Naive thymus-derived CD8-positive, alpha-beta T cell (primary cell): ENCODE measurements at regions not wholly inside any gene's neighbourhood (a gene's known extent, or its start where the extent isn't known, plus 50 kb on each side); places are given as distances from the start of the nearest gene placed in this dataset.

ENCODE experiments used
- ATAC-seq, 2 donors: fragments of 150-1000 bp; cut with Tn5 transposase in 1 of 2; sonication (Bioruptor Pico), chemical (Tn5 transposase) in 1 of 2; 1 replicate in 1 of 2; 2 replicates in 1 of 2; pipeline ENCODE4 v1.10.0; 2021; ENCODE audit warnings: mild to moderate bottlenecking in 2 of 2, moderate library complexity in 2 of 2
- POLR2A ChIA-PET: fragments of 350-600 bp; sonication (Branson Sonifier 250); formaldehyde crosslinking; loops from one replicate; lab custom pipeline; 2021; ENCODE audit warnings: antibody characterized with exemption; lab: Charles Lee
- DNase-seq, 10 donors: peaks; one replicate each; pipeline versions ENCODE4 v3.0.0 to v3.0.0-alpha.2; 2020 to 2022
- H3K27ac Mint-ChIP-seq, 10 donors: one replicate each; pipeline ENCODE4 v1.8.0; 2020 to 2022; ENCODE audit warnings: mild to moderate bottlenecking in 10 of 10, mixed read lengths in 10 of 10, moderate library complexity in 4 of 10, inconsistent platforms in 1 of 10
- H3K27me3 Mint-ChIP-seq, 5 donors: one replicate each; pipeline ENCODE4 v1.8.0; 2021 to 2022; ENCODE audit warnings: mixed read lengths in 5 of 5
- H3K36me3 Mint-ChIP-seq, 3 donors: one replicate each; pipeline ENCODE4 v1.8.0; 2020 to 2022; ENCODE audit warnings: mixed read lengths in 3 of 3, mild to moderate bottlenecking in 2 of 3, inconsistent platforms in 1 of 3
- H3K4me1 Mint-ChIP-seq, 4 donors: one replicate each; pipeline ENCODE4 v1.8.0; 2021 to 2022; ENCODE audit warnings: mixed read lengths in 4 of 4
- H3K4me3 Mint-ChIP-seq, 10 donors: one replicate each; pipeline ENCODE4 v1.8.0; 2020 to 2022; ENCODE audit warnings: mild to moderate bottlenecking in 10 of 10, mixed read lengths in 10 of 10, moderate library complexity in 6 of 10, inconsistent platforms in 1 of 10
- H3K9me3 Mint-ChIP-seq, 9 donors: one replicate each; pipeline ENCODE4 v1.8.0; 2020 to 2022; ENCODE audit warnings: mixed read lengths in 9 of 9, mild to moderate bottlenecking in 3 of 9, inconsistent platforms in 1 of 9, moderate library complexity in 1 of 9

GRCh38 chr5:159749146-159749545, 167.1 kb upstream of the ADRA1B start:
- no peak for DNase-seq
- Mint-ChIP-seq H3K36me3 (peaks cover 0 to 20% (median 2%) of the 10 kb centered on the region in 3 donors), H3K27ac (no peak overlapping the region), H3K9me3 (peaks cover 0 to 20% (median 12%) of the 10 kb centered on the region in 9 donors), H3K27me3 (peaks cover 0 to 2% (median 0%) of the 10 kb centered on the region in 5 donors), H3K4me1 (peaks cover 2 to 15% (median 9%) of the 10 kb centered on the region in 4 donors), H3K4me3 (no peak overlapping the region)
- POLR2A ChIA-PET, result no interaction called here
- ATAC-seq, result no peak

DNA sequence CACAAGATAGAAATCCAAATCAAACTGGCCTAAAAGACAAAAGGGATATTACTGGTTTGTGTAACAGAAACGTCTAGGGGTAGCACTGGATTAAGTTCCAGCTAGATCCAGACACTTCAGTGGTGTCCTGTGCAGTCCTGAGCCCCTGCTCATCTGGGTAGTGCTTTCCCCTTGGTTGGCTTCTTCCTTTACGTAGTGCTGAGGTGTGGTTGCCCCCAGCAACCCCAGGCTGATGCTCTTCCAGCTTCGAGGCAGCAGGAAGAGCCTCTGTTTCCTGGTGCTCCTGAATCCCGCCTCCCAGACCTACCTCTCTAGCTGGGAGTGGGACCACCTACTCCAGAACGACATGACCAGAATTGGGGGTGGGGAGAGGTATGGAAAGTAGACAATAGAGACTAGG, 166.1 kb upstream of the ADRA1B start:
- H3K27me3 Mint-ChIP-seq, result peaks cover 0 to 4% (median 0%) of the 10 kb centered on the region in 5 donors
- H3K36me3 Mint-ChIP-seq, result peaks cover 0 to 20% (median 2%) of the 10 kb centered on the region in 3 donors
- H3K27ac Mint-ChIP-seq, result peak overlapping the region in 1 of 10 donors; percentile 54

GRCh38 chr5:159751459-159751858, 164.8 kb upstream of the ADRA1B start:
- no peak overlapping the region for H3K4me3 Mint-ChIP-seq
- DNase-seq, result no peak
- POLR2A ChIA-PET, result no interaction called here
- no peak overlapping the region for H3K27ac Mint-ChIP-seq
- peaks cover 0 to 20% (median 12%) of the 10 kb centered on the region in 9 donors for H3K9me3 Mint-ChIP-seq
- peaks cover 2 to 15% (median 9%) of the 10 kb centered on the region in 4 donors for H3K4me1 Mint-ChIP-seq
- no peak for ATAC-seq
- H3K36me3 Mint-ChIP-seq, result peaks cover 0 to 20% (median 2%) of the 10 kb centered on the region in 3 donors
- peaks cover 0 to 4% (median 0%) of the 10 kb centered on the region in 5 donors for H3K27me3 Mint-ChIP-seq

More for the DNA sequence above, 166.1 kb upstream of the ADRA1B start:
- POLR2A ChIA-PET, result no interaction called here
- H3K4me1 Mint-ChIP-seq, result peaks cover 2 to 15% (median 9%) of the 10 kb centered on the region in 4 donors
- no peak overlapping the region for H3K4me3 Mint-ChIP-seq
- peaks cover 0 to 20% (median 12%) of the 10 kb centered on the region in 9 donors for H3K9me3 Mint-ChIP-seq
- DNase-seq (no peak), ATAC-seq (no peak)

GRCh38 chr5:159752622-159753275, 163.5 kb upstream of the ADRA1B start:
- peaks cover 2 to 15% (median 9%) of the 10 kb centered on the region in 4 donors for H3K4me1 Mint-ChIP-seq
- ATAC-seq (no peak), DNase-seq (no peak)
- peaks cover 0 to 4% (median 0%) of the 10 kb centered on the region in 5 donors for H3K27me3 Mint-ChIP-seq
- H3K27ac Mint-ChIP-seq, result peak overlapping the region in 1 of 10 donors; percentile 8
- H3K36me3 Mint-ChIP-seq, result peaks cover 0 to 20% (median 2%) of the 10 kb centered on the region in 3 donors
- H3K4me3 Mint-ChIP-seq, result no peak overlapping the region
- POLR2A ChIA-PET, result no interaction called here
- peaks cover 0 to 20% (median 12%) of the 10 kb centered on the region in 9 donors for H3K9me3 Mint-ChIP-seq

DNA sequence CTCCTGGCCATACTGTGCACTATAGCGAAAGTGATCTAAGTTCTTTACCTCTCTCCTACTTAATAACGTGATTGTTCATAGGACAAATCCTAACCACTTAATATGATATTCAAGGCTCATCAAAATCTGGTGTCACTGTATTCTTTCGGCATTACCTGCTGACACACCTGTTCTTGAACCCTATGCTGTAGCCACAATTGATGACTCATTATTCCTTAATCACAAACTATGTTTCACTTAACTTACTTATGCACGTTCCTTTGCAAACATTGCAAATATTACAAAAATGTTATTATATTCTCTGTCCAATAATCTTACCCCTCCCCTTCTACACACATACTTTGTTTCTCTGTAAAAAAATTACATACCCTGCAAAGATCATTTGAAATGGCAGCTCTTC, 158.1 kb upstream of the ADRA1B start:
- ATAC-seq (no peak), DNase-seq (no peak)
- POLR2A ChIA-PET, result no interaction called here
- H3K27me3 Mint-ChIP-seq, result peaks cover 0 to 8% (median 4%) of the 10 kb centered on the region in 5 donors
- H3K9me3 Mint-ChIP-seq, result peaks cover 0 to 9% (median 0%) of the 10 kb centered on the region in 9 donors
- peaks cover 0 to under 1% (median 0%) of the 10 kb centered on the region in 3 donors for H3K36me3 Mint-ChIP-seq
- H3K4me3 Mint-ChIP-seq, result no peak overlapping the region
- H3K4me1 Mint-ChIP-seq, result peaks cover 0 to under 1% (median 0%) of the 10 kb centered on the region in 4 donors
- H3K27ac Mint-ChIP-seq, result no peak overlapping the region

DNA sequence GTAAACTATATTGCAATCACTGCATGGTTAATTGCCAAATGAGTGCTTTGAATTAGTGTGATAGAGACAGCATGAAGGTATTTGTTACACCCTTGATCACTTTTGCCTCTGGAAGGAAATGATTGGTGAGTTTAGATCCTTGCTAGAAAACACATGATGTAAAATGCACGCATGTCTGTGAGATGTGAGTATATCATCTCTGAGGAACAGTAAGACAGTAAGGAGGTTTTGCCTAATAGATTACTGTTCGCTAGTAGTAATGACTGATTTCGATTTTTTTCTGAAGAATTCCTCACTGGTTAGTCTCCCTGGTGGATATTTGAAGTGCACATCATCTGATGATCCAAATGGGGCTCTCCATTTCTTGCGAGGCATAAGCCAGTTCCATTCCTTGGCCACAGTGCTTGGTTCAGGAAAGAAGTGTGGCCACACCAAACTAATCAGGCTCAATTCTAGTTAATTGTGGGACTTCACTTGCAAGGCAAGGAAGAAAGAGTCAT, 156.4 kb upstream of the ADRA1B start:
- H3K27ac Mint-ChIP-seq, result no peak overlapping the region
- no peaks in the 10 kb centered on the region for H3K36me3 Mint-ChIP-seq

GRCh38 chr5:159762921-159763320, 153.4 kb upstream of the ADRA1B start:
- DNase-seq, result no peak
- H3K27me3 Mint-ChIP-seq, result peaks cover 6 to 18% (median 11%) of the 10 kb centered on the region in 5 donors
- H3K9me3 Mint-ChIP-seq, result no peaks in the 10 kb centered on the region
- no peak overlapping the region for H3K4me3 Mint-ChIP-seq
- no peaks in the 10 kb centered on the region for H3K36me3 Mint-ChIP-seq
- H3K27ac Mint-ChIP-seq, result no peak overlapping the region
- peaks cover 2 to 14% (median 7%) of the 10 kb centered on the region in 4 donors for H3K4me1 Mint-ChIP-seq
- POLR2A ChIA-PET, result no interaction called here
- ATAC-seq, result no peak

More for the DNA sequence above, 156.4 kb upstream of the ADRA1B start:
- POLR2A ChIA-PET, result no interaction called here
- no peaks in the 10 kb centered on the region for H3K9me3 Mint-ChIP-seq
- H3K4me3 Mint-ChIP-seq, result no peak overlapping the region
- H3K27me3 Mint-ChIP-seq, result peaks cover 0 to 5% (median 3%) of the 10 kb centered on the region in 5 donors
- H3K4me1 Mint-ChIP-seq, result peaks cover 2 to 14% (median 7%) of the 10 kb centered on the region in 4 donors
- DNase-seq (no peak), ATAC-seq (no peak)

GRCh38 chr5:159763562-159763961, 152.7 kb upstream of the ADRA1B start:
- DNase-seq (no peak), ATAC-seq (no peak)
- Mint-ChIP-seq H3K4me1 (peaks cover 2 to 14% (median 7%) of the 10 kb centered on the region in 4 donors), H3K27ac (peak overlapping the region in 1 of 10 donors; percentile 51), H3K9me3 (no peaks in the 10 kb centered on the region), H3K36me3 (no peaks in the 10 kb centered on the region), H3K4me3 (peak overlapping the region in 1 of 10 donors; percentile 28), H3K27me3 (peaks cover 8 to 20% (median 14%) of the 10 kb centered on the region in 5 donors)
- POLR2A ChIA-PET, result no interaction called here

DNA sequence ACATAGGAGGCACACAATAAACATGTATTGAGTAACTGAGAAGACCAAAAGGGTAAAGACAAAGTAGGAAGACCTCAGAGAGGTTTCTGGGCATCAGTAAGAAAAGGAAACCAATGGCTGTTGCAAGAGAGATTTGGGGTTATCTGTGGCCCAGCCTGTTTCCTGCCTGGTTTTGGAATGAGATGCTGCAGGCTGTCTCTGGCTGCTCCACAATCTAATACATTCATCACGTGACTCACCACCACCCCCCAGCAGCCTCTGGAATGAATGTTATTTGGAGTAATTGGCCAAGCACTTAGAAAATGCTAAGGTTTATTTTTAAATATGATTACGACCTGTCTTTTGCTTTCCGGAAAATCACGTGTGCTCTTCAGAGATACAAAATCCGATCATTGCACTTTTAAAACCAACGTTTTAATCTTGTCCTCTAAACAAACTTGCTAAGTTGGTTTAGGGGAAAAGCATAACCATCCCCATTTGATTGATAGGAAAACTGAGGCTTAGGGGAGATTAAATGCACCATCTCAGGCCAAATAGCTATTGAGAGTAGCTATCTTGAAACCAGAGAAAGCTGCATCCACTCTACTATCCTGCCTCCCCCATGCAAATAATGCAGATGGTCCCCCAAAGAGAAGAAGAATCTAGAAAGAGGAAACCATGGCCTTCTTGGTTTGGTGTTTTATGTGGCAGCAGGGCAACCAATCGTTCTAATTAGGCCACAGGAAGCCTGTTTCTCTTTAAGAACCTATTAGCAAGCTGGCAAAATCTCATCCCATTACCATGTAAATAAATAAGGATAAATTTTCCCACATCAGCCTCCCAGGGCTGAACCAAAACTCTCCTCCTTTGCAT, 151.8 kb upstream of the ADRA1B start:
- H3K9me3 Mint-ChIP-seq, result no peaks in the 10 kb centered on the region
- peaks cover 2 to 14% (median 7%) of the 10 kb centered on the region in 4 donors for H3K4me1 Mint-ChIP-seq
- H3K27me3 Mint-ChIP-seq, result peaks cover 11 to 26% (median 18%) of the 10 kb centered on the region in 5 donors
- DNase-seq, result no peak
- no peak for ATAC-seq
- H3K4me3 Mint-ChIP-seq, result no peak overlapping the region
- H3K36me3 Mint-ChIP-seq, result no peaks in the 10 kb centered on the region
- peak overlapping the region in 3 of 10 donors; percentile 42 to 70 (median 51) for H3K27ac Mint-ChIP-seq
- POLR2A ChIA-PET, result no interaction called here

DNA sequence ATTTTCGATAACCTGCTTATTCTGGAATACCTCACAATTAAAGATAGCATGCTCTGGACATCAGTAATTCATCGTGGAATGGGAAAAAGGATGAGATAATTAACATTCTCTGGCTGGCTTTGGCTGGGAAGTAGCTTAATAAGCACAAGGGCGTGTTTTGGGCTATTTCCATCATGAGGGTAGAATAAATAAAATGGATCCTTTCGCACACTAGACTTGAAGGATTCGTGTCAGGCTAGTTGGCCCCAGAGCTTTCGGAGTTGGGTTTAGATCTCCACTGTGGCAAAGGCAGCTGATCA, 151.2 kb upstream of the ADRA1B start:
- no peak for ATAC-seq
- POLR2A ChIA-PET, result no interaction called here
- peaks cover 11 to 26% (median 18%) of the 10 kb centered on the region in 5 donors for H3K27me3 Mint-ChIP-seq
- no peaks in the 10 kb centered on the region for H3K36me3 Mint-ChIP-seq
- H3K27ac Mint-ChIP-seq, result no peak overlapping the region
- DNase-seq, result no peak
- no peak overlapping the region for H3K4me3 Mint-ChIP-seq
- no peaks in the 10 kb centered on the region for H3K9me3 Mint-ChIP-seq
- H3K4me1 Mint-ChIP-seq, result peaks cover 2 to 14% (median 7%) of the 10 kb centered on the region in 4 donors

DNA sequence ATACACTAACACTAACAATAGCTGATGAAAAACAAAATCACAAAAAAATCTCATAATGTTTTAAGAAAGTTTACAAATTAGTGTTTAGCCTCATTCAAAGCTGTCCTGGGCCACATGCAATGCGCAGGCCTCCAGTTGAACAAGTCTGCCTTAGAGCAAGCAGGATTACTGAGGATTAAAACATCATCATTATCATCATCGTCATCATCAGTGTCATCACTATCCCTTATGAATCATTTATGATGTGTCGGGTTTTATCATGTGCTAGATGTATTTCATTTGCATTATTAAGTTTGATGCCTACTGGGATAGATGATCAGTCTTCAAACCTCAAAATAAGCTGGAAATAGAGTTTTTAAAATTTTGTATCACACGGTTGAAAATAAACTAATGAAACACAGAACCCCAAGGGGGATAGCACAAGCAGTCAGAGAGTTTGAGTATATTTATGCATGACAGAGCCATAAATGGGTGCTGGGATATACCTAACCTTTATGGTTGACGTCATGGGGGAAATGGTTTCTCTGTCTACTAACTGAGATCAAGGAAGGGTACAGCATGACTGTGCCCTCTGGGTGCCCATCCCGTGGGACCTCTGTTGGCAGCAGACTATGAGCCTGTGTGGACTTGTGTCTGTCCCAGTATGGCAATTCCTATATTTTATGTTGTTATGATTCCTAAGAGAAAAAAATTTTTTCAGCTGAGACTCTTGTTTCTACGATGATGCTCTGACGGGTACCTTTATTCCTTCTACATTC, 150.3 kb upstream of the ADRA1B start:
- H3K9me3 Mint-ChIP-seq, result no peaks in the 10 kb centered on the region
- POLR2A ChIA-PET, result no interaction called here
- no peak for ATAC-seq

GRCh38 chr5:159768243-159768642, 148.0 kb upstream of the ADRA1B start:
- H3K27me3 Mint-ChIP-seq, result peaks cover 12 to 27% (median 19%) of the 10 kb centered on the region in 5 donors
- H3K4me3 Mint-ChIP-seq, result no peak overlapping the region
- POLR2A ChIA-PET, result no interaction called here
- no peak for ATAC-seq
- H3K27ac Mint-ChIP-seq, result no peak overlapping the region
- no peak for DNase-seq
- H3K9me3 Mint-ChIP-seq, result no peaks in the 10 kb centered on the region
- H3K4me1 Mint-ChIP-seq, result peaks cover 6 to 17% (median 12%) of the 10 kb centered on the region in 4 donors
- no peaks in the 10 kb centered on the region for H3K36me3 Mint-ChIP-seq

More for the DNA sequence above, 150.3 kb upstream of the ADRA1B start:
- no peak for DNase-seq
- no peak overlapping the region for H3K27ac Mint-ChIP-seq
- H3K27me3 Mint-ChIP-seq, result peaks cover 11 to 26% (median 18%) of the 10 kb centered on the region in 5 donors
- no peak overlapping the region for H3K4me3 Mint-ChIP-seq
- H3K36me3 Mint-ChIP-seq, result no peaks in the 10 kb centered on the region
- H3K4me1 Mint-ChIP-seq, result peaks cover 2 to 14% (median 7%) of the 10 kb centered on the region in 4 donors
